B cell (primary cell): ENCODE measurements at regions not wholly inside any gene's neighbourhood (a gene's known extent, or its start where the extent isn't known, plus 50 kb on each side); places are given as distances from the start of the nearest gene placed in this dataset.

Source experiments
- ATAC-seq: fragments of 200-7000 bp; cut with Tn5 transposase; one replicate; pipeline ENCODE4 v1.10.0; 2021; ENCODE audit warnings: low read depth, mild to moderate bottlenecking, moderate number of reproducible peaks, moderate library complexity
- CTCF ChIA-PET: fragments of 350-600 bp; sonication (Branson Sonifier 250); formaldehyde crosslinking; loops from one replicate; lab custom pipeline; 2021; ENCODE audit warnings: antibody characterized with exemption, inconsistent platforms; lab: Charles Lee
- POLR2A ChIA-PET: fragments of 350-600 bp; sonication (Branson Sonifier 250); formaldehyde crosslinking; loops from one replicate; lab custom pipeline; 2021; ENCODE audit warnings: antibody characterized with exemption; lab: Charles Lee
- DNase-seq: peaks from one replicate; pipeline ENCODE4 v3.0.0; 2013
- H2AFZ ChIP-seq: 2 replicates; pipeline ENCODE4 v1.6.1; 2012; ENCODE audit warnings: mild to moderate bottlenecking, low read depth, low read length; ENCODE audit not compliant: insufficient read depth, poor library complexity, severe bottlenecking
- H3K27ac ChIP-seq, 2 donors: 1 replicate in 1 of 2; 2 replicates in 1 of 2; pipeline ENCODE4 v1.5.1; 2012 to 2013; ENCODE audit warnings: low read length in 2 of 2, mild to moderate bottlenecking in 2 of 2, moderate library complexity in 1 of 2
- H3K27me3 ChIP-seq, 4 experiments: fragments of 200-600 bp in 1 of 4; sonication (generic) in 1 of 4; replicated peaks in 1 of 4; 1 replicate in 2 of 4; 2 replicates in 2 of 4; pipeline versions ENCODE4 v1.6.1 to v1.7.0; 2013 to 2016; ENCODE audit warnings: low read length in 3 of 4, mild to moderate bottlenecking in 2 of 4, mixed read lengths in 1 of 4, moderate library complexity in 1 of 4; ENCODE audit not compliant: insufficient read depth in 4 of 4, control insufficient read depth in 3 of 4; ENCODE audit errors: control extremely low read depth in 1 of 4
- H3K36me3 ChIP-seq, 2 experiments: replicated peaks in 1 of 2; 1 replicate in 1 of 2; 2 replicates in 1 of 2; pipeline versions ENCODE4 v1.6.1 to v1.7.1; 2013; ENCODE audit warnings: low read length in 1 of 2; ENCODE audit not compliant: insufficient read depth in 2 of 2, control insufficient read depth in 1 of 2; ENCODE audit errors: control extremely low read depth in 1 of 2, extremely low read depth in 1 of 2
- H3K4me1 ChIP-seq, 2 donors: fragments of 200-600 bp in 1 of 2; sonication (generic) in 1 of 2; 1 replicate in 1 of 2; 2 replicates in 1 of 2; pipeline versions ENCODE4 v1.5.1 to v1.6.1; 2013 to 2017; ENCODE audit warnings: low read length in 2 of 2; ENCODE audit not compliant: control insufficient read depth in 2 of 2, insufficient read depth in 2 of 2
- H3K4me2 ChIP-seq: replicated peaks from 2 replicates; pipeline ENCODE3; 2012; ENCODE audit warnings: mild to moderate bottlenecking, low read depth, low read length; ENCODE audit not compliant: poor library complexity, severe bottlenecking
- H3K4me3 ChIP-seq, 5 experiments: fragments of 200-600 bp in 1 of 5; sonication (generic) in 1 of 5; 1 replicate in 3 of 5; 2 replicates in 2 of 5; pipeline versions ENCODE4 v1.5.1 to v1.7.0; 2011 to 2016; ENCODE audit warnings: low read length in 4 of 5, mild to moderate bottlenecking in 4 of 5, low read depth in 2 of 5, control low read depth in 1 of 5, moderate library complexity in 1 of 5; ENCODE audit not compliant: insufficient read depth in 1 of 5; ENCODE audit errors: control extremely low read depth in 1 of 5, extremely low read depth in 1 of 5
- H3K79me2 ChIP-seq: fragments of 200-600 bp; sonication (generic); one replicate; pipeline ENCODE4 v1.6.0; 2016; ENCODE audit warnings: low read length; ENCODE audit not compliant: control insufficient read depth, insufficient read depth
- H3K9ac ChIP-seq: fragments of 200-600 bp; sonication (generic); 2 replicates; pipeline ENCODE4 v1.6.1; 2017; ENCODE audit warnings: mild to moderate bottlenecking, low read length, moderate library complexity
- H3K9me3 ChIP-seq, 3 donors: one replicate each; pipeline versions ENCODE4 v1.6.1 to v1.7.1; 2013; ENCODE audit warnings: low read length in 2 of 3; ENCODE audit not compliant: control insufficient read depth in 2 of 3, insufficient read depth in 1 of 3; ENCODE audit errors: control extremely low read depth in 1 of 3
- H4K20me1 ChIP-seq: 2 replicates; pipeline ENCODE4 v1.6.0; 2012; ENCODE audit warnings: mild to moderate bottlenecking, low read length; ENCODE audit not compliant: insufficient read depth, control insufficient read depth, poor library complexity, severe bottlenecking
- H3K27ac Mint-ChIP-seq: one replicate; pipeline ENCODE4 v1.8.0; 2021; ENCODE audit warnings: mixed read lengths
- H3K27me3 Mint-ChIP-seq: one replicate; pipeline ENCODE4 v1.8.0; 2021; ENCODE audit warnings: mixed read lengths
- H3K4me1 Mint-ChIP-seq: one replicate; pipeline ENCODE4 v1.8.0; 2021; ENCODE audit warnings: mixed read lengths
- H3K4me3 Mint-ChIP-seq: one replicate; pipeline ENCODE4 v1.8.0; 2021; ENCODE audit warnings: mixed read lengths
- H3K9me3 Mint-ChIP-seq: one replicate; pipeline ENCODE4 v1.8.0; 2022; ENCODE audit warnings: mixed read lengths; ENCODE audit not compliant: insufficient read depth
- CTCF ChIP-seq: fragments of 200-600 bp; IDR thresholded peaks from one replicate; pipeline ENCODE4 v1.8.0; 2022; ENCODE audit warnings: antibody characterized with exemption, mild to moderate bottlenecking
- EZH2 ChIP-seq: IDR thresholded peaks from 2 replicates; pipeline ENCODE4 v1.6.1; 2012; ENCODE audit warnings: borderline replicate concordance, low read depth, mild to moderate bottlenecking, moderate library complexity, low read length; ENCODE audit not compliant: insufficient read depth, poor library complexity, severe bottlenecking
- WGBS: methylation state at CpG from one replicate; pipeline ENCODE4 v1.1.5; 2013; ENCODE audit warnings: missing lambda C conversion rate; ENCODE audit not compliant: insufficient coverage; 5-methylcytosine and 5-hydroxymethylcytosine counted together
- intact Hi-C: fragments of 100-400 bp; cut with micrococcal nuclease; formaldehyde crosslinking; loops from one replicate; pipeline ENCODE4 v1.10.0; 2022

GRCh38 chr1:221948459-221948858, 206.6 kb upstream of the DUSP10 start:
- peaks cover 0 to 19% (median 11%) of the 10 kb centered on the region in 3 donors for H3K9me3 ChIP-seq
- intact Hi-C loops, result no loop called here
- no peak overlapping the region for H3K9ac ChIP-seq
- H3K27me3 ChIP-seq, result no peaks in the 10 kb centered on the region
- H3K9me3 Mint-ChIP-seq, result peaks cover 5% of the 10 kb centered on the region
- H3K36me3 ChIP-seq, result no peaks in the 10 kb centered on the region
- no peaks in the 10 kb centered on the region for H3K4me1 Mint-ChIP-seq
- no peak overlapping the region for H3K27ac ChIP-seq
- 93% methylated on average over 5 of the region's 5 CpGs for WGBS
- ChIA-PET CTCF (no interaction called here), POLR2A (no interaction called here)
- H3K79me2 ChIP-seq, result no peaks in the 10 kb centered on the region
- H3K27me3 Mint-ChIP-seq, result no peaks in the 10 kb centered on the region
- H2AFZ ChIP-seq, result no peak overlapping the region
- DNase-seq (no peak), ATAC-seq (no peak)
- H3K4me1 ChIP-seq, result no peaks in the 10 kb centered on the region
- TF ChIP-seq CTCF (no peak), EZH2 (no peak)
- H3K4me2 ChIP-seq, result no peak overlapping the region
- H3K4me3 ChIP-seq, result no peak overlapping the region
- H3K4me3 Mint-ChIP-seq, result no peak overlapping the region
- H4K20me1 ChIP-seq, result no peaks in the 10 kb centered on the region
- H3K27ac Mint-ChIP-seq, result no peak overlapping the region

GRCh38 chr1:221947731-221948130, 205.8 kb upstream of the DUSP10 start:
- H3K4me3 ChIP-seq, result no peak overlapping the region
- H3K9me3 ChIP-seq, result peaks cover 0 to 19% (median 11%) of the 10 kb centered on the region in 3 donors
- no peaks in the 10 kb centered on the region for H3K79me2 ChIP-seq
- no peak for TF ChIP-seq EZH2
- no peak for TF ChIP-seq CTCF
- no peaks in the 10 kb centered on the region for H3K36me3 ChIP-seq
- ATAC-seq (no peak), DNase-seq (no peak)
- H3K27ac Mint-ChIP-seq, result no peak overlapping the region
- H3K27me3 Mint-ChIP-seq, result no peaks in the 10 kb centered on the region
- no peaks in the 10 kb centered on the region for H3K4me1 ChIP-seq
- H3K4me2 ChIP-seq, result no peak overlapping the region
- ChIA-PET CTCF (no interaction called here), POLR2A (no interaction called here)
- H3K9me3 Mint-ChIP-seq, result peaks cover 7% of the 10 kb centered on the region
- no peak overlapping the region for H2AFZ ChIP-seq
- intact Hi-C loops, result no loop called here
- H3K27me3 ChIP-seq, result no peaks in the 10 kb centered on the region
- WGBS, result 96% methylated on average over 4 of the region's 4 CpGs
- H4K20me1 ChIP-seq, result no peaks in the 10 kb centered on the region
- H3K9ac ChIP-seq, result no peak overlapping the region
- no peak overlapping the region for H3K4me3 Mint-ChIP-seq
- H3K4me1 Mint-ChIP-seq, result no peaks in the 10 kb centered on the region
- H3K27ac ChIP-seq, result no peak overlapping the region
